IMR-90 (cell line): ENCODE measurements at regions not wholly inside any gene's neighbourhood (a gene's known extent, or its start where the extent isn't known, plus 50 kb on each side); places are given as distances from the start of the nearest gene placed in this dataset.

Experiments
- ATAC-seq: fragments of 200-7000 bp; cut with Tn5 transposase; 2 replicates; pipeline ENCODE4 v1.9.1; 2020; ENCODE audit warnings: low read depth, mild to moderate bottlenecking, moderate library complexity
- BruUV-seq: library from RNA; stranded (reverse); fragments of 400-500 nt; replicated peaks from 2 replicates; lab custom pipeline; 2021; lab: Mats Ljungman, UMichigan
- CTCF ChIA-PET: fragments of 300-600 bp; formaldehyde crosslinking; extraction: SDS; loops from one replicate; lab custom pipeline; 2021; ENCODE audit warnings: antibody characterized with exemption; lab: Yijun Ruan, JAX
- POLR2A ChIA-PET: fragments of 300-600 bp; sonication (Branson Sonifier 250); formaldehyde crosslinking; loops from one replicate; lab custom pipeline; 2022; ENCODE audit warnings: antibody characterized with exemption; ENCODE audit not compliant: unreplicated experiment; lab: Charles Lee
- DNase-seq: peaks from one replicate; pipeline ENCODE4 v3.0.0; 2013
- H2AFZ ChIP-seq: replicated peaks from 2 replicates; pipeline ENCODE3; 2013; ENCODE audit warnings: low read length, mild to moderate bottlenecking; ENCODE audit not compliant: poor library complexity
- H2AK5ac ChIP-seq: 2 replicates; pipeline ENCODE4 v1.6.1; 2013; ENCODE audit warnings: low read depth, low read length, inconsistent platforms
- H2AK9ac ChIP-seq: replicated peaks from 2 replicates; pipeline ENCODE3; 2013; ENCODE audit warnings: mild to moderate bottlenecking, low read depth, low read length, moderate library complexity; ENCODE audit not compliant: poor library complexity
- H2BK120ac ChIP-seq: 2 replicates; pipeline ENCODE4 v1.6.1; 2013; ENCODE audit warnings: low read depth, low read length, inconsistent platforms
- H2BK15ac ChIP-seq: 3 replicates; pipeline ENCODE4 v1.6.1; 2013; ENCODE audit warnings: low read depth, low read length, inconsistent platforms
- H2BK20ac ChIP-seq: 2 replicates; pipeline ENCODE4 v1.6.1; 2013; ENCODE audit warnings: low read depth, mild to moderate bottlenecking, inconsistent platforms, low read length, moderate library complexity
- H2BK5ac ChIP-seq: 2 replicates; pipeline ENCODE4 v1.6.1; 2013; ENCODE audit warnings: mild to moderate bottlenecking, low read depth, low read length, inconsistent platforms; ENCODE audit not compliant: poor library complexity, severe bottlenecking
- H3K14ac ChIP-seq: replicated peaks from 2 replicates; pipeline ENCODE4 v1.6.1; 2013; ENCODE audit warnings: low read depth, low read length, inconsistent platforms
- H3K18ac ChIP-seq: 2 replicates; pipeline ENCODE4 v1.6.1; 2013; ENCODE audit warnings: low read depth, low read length, control low read depth
- H3K23ac ChIP-seq: 2 replicates; pipeline ENCODE4 v1.6.1; 2013; ENCODE audit warnings: low read depth, low read length, inconsistent platforms
- H3K27ac ChIP-seq: 2 replicates; pipeline ENCODE4 v1.5.1; 2013; ENCODE audit warnings: mild to moderate bottlenecking, control low read depth, low read length; ENCODE audit not compliant: insufficient read depth
- H3K27me3 ChIP-seq: 2 replicates; pipeline ENCODE4 v1.6.1; 2013; ENCODE audit warnings: low read length; ENCODE audit not compliant: control insufficient read depth, insufficient read depth
- H3K36me3 ChIP-seq: 2 replicates; pipeline ENCODE4 v1.6.1; 2013; ENCODE audit warnings: low read length, mixed read lengths; ENCODE audit not compliant: control insufficient read depth, insufficient read depth
- H3K4ac ChIP-seq: 2 replicates; pipeline ENCODE4 v1.6.1; 2013; ENCODE audit warnings: low read depth, low read length, inconsistent platforms
- H3K4me1 ChIP-seq: 2 replicates; pipeline ENCODE4 v1.6.1; 2013; ENCODE audit warnings: low read length, mixed read lengths; ENCODE audit not compliant: control insufficient read depth, insufficient read depth
- H3K4me2 ChIP-seq: 2 replicates; pipeline ENCODE4 v1.6.1; 2013; ENCODE audit warnings: low read depth, mild to moderate bottlenecking, control low read depth, low read length, moderate library complexity
- H3K4me3 ChIP-seq: 2 replicates; pipeline ENCODE4 v1.5.1; 2013; ENCODE audit warnings: low read depth, mild to moderate bottlenecking, control low read depth, low read length, moderate library complexity; ENCODE audit not compliant: insufficient read depth
- H3K56ac ChIP-seq: 2 replicates; pipeline ENCODE4 v1.6.1; 2013; ENCODE audit warnings: low read length, inconsistent platforms; ENCODE audit not compliant: insufficient read depth; ENCODE audit errors: extremely low read depth
- H3K79me1 ChIP-seq, 2 experiments: 2 replicates each; pipeline ENCODE4 v1.6.1; 2013; ENCODE audit warnings: low read length in 2 of 2, inconsistent platforms in 1 of 2, low read depth in 1 of 2
- H3K9ac ChIP-seq: 2 replicates; pipeline ENCODE4 v1.6.1; 2013; ENCODE audit warnings: low read depth, low read length, control low read depth
- H3K9me1 ChIP-seq: 2 replicates; pipeline ENCODE4 v1.6.1; 2013; ENCODE audit warnings: low read length, inconsistent platforms; ENCODE audit not compliant: insufficient read depth
- H3K9me3 ChIP-seq: 2 replicates; pipeline ENCODE4 v1.6.1; 2013; ENCODE audit warnings: low read length; ENCODE audit not compliant: control insufficient read depth, insufficient read depth
- H4K20me1 ChIP-seq: 2 replicates; pipeline ENCODE4 v1.6.1; 2013; ENCODE audit warnings: low read length, inconsistent platforms; ENCODE audit not compliant: insufficient read depth
- H4K5ac ChIP-seq: 2 replicates; pipeline ENCODE4 v1.6.1; 2013; ENCODE audit warnings: mild to moderate bottlenecking, low read depth, low read length, control low read depth
- H4K8ac ChIP-seq, 2 experiments: 2 replicates each; pipeline ENCODE4 v1.6.1; 2013; ENCODE audit warnings: low read depth in 2 of 2, low read length in 2 of 2, control low read depth in 1 of 2, inconsistent platforms in 1 of 2
- H4K91ac ChIP-seq: 2 replicates; pipeline ENCODE4 v1.6.1; 2013; ENCODE audit warnings: low read depth, low read length, inconsistent platforms; ENCODE audit not compliant: insufficient read depth
- CEBPB ChIP-seq: IDR thresholded peaks from 2 replicates; pipeline ENCODE4 v1.6.1; 2012; ENCODE audit warnings: low read depth, low read length, improper control_type of control experiment
- CHD1 ChIP-seq: IDR thresholded peaks from 2 replicates; pipeline ENCODE4 v1.6.1; 2012; ENCODE audit warnings: low read depth, low read length, improper control_type of control experiment
- CTCF ChIP-seq: conservative IDR thresholded peaks from 2 replicates; pipeline ENCODE4 v1.5.1; 2012; ENCODE audit warnings: mild to moderate bottlenecking, low read depth, low read length, improper control_type of control experiment
- FOS ChIP-seq: fragments of 150-350 bp; IDR thresholded peaks from 2 replicates; pipeline ENCODE4 v1.6.1; 2016; ENCODE audit warnings: low read depth, low read length
- MAFK ChIP-seq: IDR thresholded peaks from 2 replicates; pipeline ENCODE4 v1.6.1; 2012; ENCODE audit warnings: low read depth, low read length, improper control_type of control experiment
- MAZ ChIP-seq: IDR thresholded peaks from 2 replicates; pipeline ENCODE4 v1.6.1; 2012; ENCODE audit warnings: low read depth, mild to moderate bottlenecking, low read length, improper control_type of control experiment, moderate library complexity, borderline replicate concordance
- MXI1 ChIP-seq: IDR thresholded peaks from 2 replicates; pipeline ENCODE4 v1.6.1; 2012; ENCODE audit warnings: low read depth, mild to moderate bottlenecking, low read length, moderate library complexity, borderline replicate concordance
- NFE2L2 ChIP-seq: fragments of 150-350 bp; IDR thresholded peaks from 2 replicates; pipeline ENCODE4 v1.6.1; 2016; ENCODE audit warnings: low read depth, mild to moderate bottlenecking, low read length
- POLR2A ChIP-seq: IDR thresholded peaks from 2 replicates; pipeline ENCODE4 v1.6.1; 2012; ENCODE audit warnings: mild to moderate bottlenecking, low read depth, low read length
- RAD21 ChIP-seq: IDR thresholded peaks from 2 replicates; pipeline ENCODE4 v1.6.1; 2012; ENCODE audit warnings: low read length, improper control_type of control experiment
- RCOR1 ChIP-seq: IDR thresholded peaks from 2 replicates; pipeline ENCODE4 v1.6.1; 2012; ENCODE audit warnings: mild to moderate bottlenecking, low read length, improper control_type of control experiment; ENCODE audit not compliant: insufficient replicate concordance
- RFX5 ChIP-seq: IDR thresholded peaks from 2 replicates; pipeline ENCODE4 v1.8.0; 2012; ENCODE audit warnings: low read depth, mild to moderate bottlenecking, low read length, moderate library complexity
- SMC3 ChIP-seq: fragments of 150-350 bp; IDR thresholded peaks from 2 replicates; pipeline ENCODE4 v1.6.1; 2016; ENCODE audit warnings: low read depth, mild to moderate bottlenecking, antibody characterized with exemption, low read length, moderate library complexity
- WGBS, 2 experiments: methylation state at CpG; one replicate each; pipeline versions ENCODE4 v1.1.5 to v1.1.7; 2013; ENCODE audit warnings: missing lambda C conversion rate in 2 of 2; ENCODE audit not compliant: insufficient read length in 1 of 2; ENCODE audit errors: extremely low coverage in 2 of 2; 5-methylcytosine and 5-hydroxymethylcytosine counted together
- dilution Hi-C: fragments of 300-500 bp; cut with HindIII; formaldehyde crosslinking; loops from one replicate; pipeline ENCODE4 v1.14.3; 2018; ENCODE audit warnings: low sequenced_read_pairs; ENCODE audit not compliant: unreplicated experiment
- in situ Hi-C: fragments of 300-500 bp; cut with MboI; formaldehyde crosslinking; loops from 3 replicates; pipeline ENCODE4 v1.14.3; 2019; ENCODE audit warnings: low sequenced_read_pairs, inconsistent platforms, mixed read lengths
- intact Hi-C: fragments of 100-400 bp; cut with micrococcal nuclease; formaldehyde crosslinking; loops from 2 replicates; pipeline ENCODE4 v1.10.0; 2022
- TF ChIP-seq, protein P1 (sequence below): fragments of 150-350 bp; IDR thresholded peaks from 2 replicates; pipeline ENCODE4 v1.6.1; 2016; ENCODE audit warnings: low read depth, mild to moderate bottlenecking, low read length, moderate library complexity, borderline replicate concordance

GRCh38 chr3:158991146-158991705, 189.4 kb downstream of the MFSD1 start:
- H2AK5ac ChIP-seq, result no peak overlapping the region
- no peak overlapping the region for H4K8ac ChIP-seq
- no peak overlapping the region for H2BK120ac ChIP-seq
- H3K4me1 ChIP-seq, result no peaks in the 10 kb centered on the region
- dilution Hi-C loops, result no loop called here
- no peak for DNase-seq
- no peak for ATAC-seq
- no TSS peak for BruUV-seq
- no peak overlapping the region for H3K4me3 ChIP-seq
- H3K9me3 ChIP-seq, result no peaks in the 10 kb centered on the region
- no peak overlapping the region for H2AFZ ChIP-seq
- H3K9me1 ChIP-seq, result no peaks in the 10 kb centered on the region
- intact Hi-C loops, result no loop called here
- H3K79me1 ChIP-seq, result no peaks in the 10 kb centered on the region
- in situ Hi-C loops, result no loop called here
- ChIA-PET CTCF (no interaction called here), POLR2A (no interaction called here)
- no peak overlapping the region for H3K9ac ChIP-seq
- no peak overlapping the region for H3K56ac ChIP-seq
- H4K5ac ChIP-seq, result no peak overlapping the region
- no peak overlapping the region for H2AK9ac ChIP-seq
- no peaks in the 10 kb centered on the region for H4K20me1 ChIP-seq
- no peaks in the 10 kb centered on the region for H3K36me3 ChIP-seq
- TF ChIP-seq MXI1 (no peak), SMC3 (no peak), RCOR1 (no peak), CHD1 (no peak), RAD21 (no peak), CTCF (no peak), POLR2A (no peak), RFX5 (no peak), CEBPB (no peak), MAZ (no peak), FOS (no peak), NFE2L2 (no peak), MAFK (no peak)
- TF ChIP-seq, protein P1, sequence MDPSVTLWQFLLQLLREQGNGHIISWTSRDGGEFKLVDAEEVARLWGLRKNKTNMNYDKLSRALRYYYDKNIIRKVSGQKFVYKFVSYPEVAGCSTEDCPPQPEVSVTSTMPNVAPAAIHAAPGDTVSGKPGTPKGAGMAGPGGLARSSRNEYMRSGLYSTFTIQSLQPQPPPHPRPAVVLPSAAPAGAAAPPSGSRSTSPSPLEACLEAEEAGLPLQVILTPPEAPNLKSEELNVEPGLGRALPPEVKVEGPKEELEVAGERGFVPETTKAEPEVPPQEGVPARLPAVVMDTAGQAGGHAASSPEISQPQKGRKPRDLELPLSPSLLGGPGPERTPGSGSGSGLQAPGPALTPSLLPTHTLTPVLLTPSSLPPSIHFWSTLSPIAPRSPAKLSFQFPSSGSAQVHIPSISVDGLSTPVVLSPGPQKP, result no peak
- no peak overlapping the region for H3K4ac ChIP-seq
- H3K4me2 ChIP-seq, result no peak overlapping the region
- H2BK5ac ChIP-seq, result no peak overlapping the region
- H3K18ac ChIP-seq, result no peak overlapping the region
- no peak overlapping the region for H4K91ac ChIP-seq
- H3K23ac ChIP-seq, result no peak overlapping the region
- H2BK20ac ChIP-seq, result no peak overlapping the region
- H2BK15ac ChIP-seq, result no peak overlapping the region
- no peaks in the 10 kb centered on the region for H3K27me3 ChIP-seq
- H3K27ac ChIP-seq, result no peak overlapping the region
- no peak overlapping the region for H3K14ac ChIP-seq
- no CpG with 5 or more reads among the region's 6 CpGs for WGBS, 2 experiments
